Retinal pigment epithelial cell (primary cell): ENCODE measurements at regions not wholly inside any gene's neighbourhood (a gene's known extent, or its start where the extent isn't known, plus 50 kb on each side); places are given as distances from the start of the nearest gene placed in this dataset.
"Not testable (repeated sequence)": the region's sequence is repeated elsewhere in the genome, so short reads cannot be mapped to it uniquely, and the experiment has no call there.

Source experiments
- DNase-seq: peaks from one replicate; pipeline ENCODE4 v3.0.0-alpha.2; 2010; ENCODE audit warnings: low read depth
- H3K4me3 ChIP-seq: 2 replicates; pipeline ENCODE4 v1.5.1; 2011; ENCODE audit warnings: mild to moderate bottlenecking, low read length, control low read depth, moderate library complexity
- TF ChIP-seq, protein P1 (sequence below): conservative IDR thresholded peaks from 2 replicates; pipeline ENCODE4 v1.5.1; 2011; ENCODE audit warnings: low read depth, low read length, control low read depth, inconsistent platforms

DNA sequence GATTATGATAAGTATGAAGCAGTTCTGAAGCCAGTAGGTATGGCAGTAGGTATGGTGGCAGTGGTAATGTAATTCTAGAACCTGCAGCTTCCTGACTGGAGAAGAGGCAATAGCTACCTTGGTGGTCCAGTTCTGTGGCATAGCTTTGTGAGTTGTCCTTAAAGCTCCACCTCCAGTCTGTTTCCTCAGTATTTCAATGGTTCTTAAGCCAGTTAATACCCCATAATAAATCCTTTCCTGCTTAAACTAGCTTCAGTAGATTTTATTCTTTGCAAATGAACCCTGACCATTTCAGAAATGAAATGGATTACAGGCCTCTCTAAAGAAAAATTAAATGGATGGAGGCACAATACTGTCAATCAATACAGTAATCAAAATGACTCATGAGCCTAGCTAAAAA is 117.8 kb upstream of the KRAS start:
- H3K4me3 ChIP-seq, result no peak overlapping the region
- no peak for DNase-seq
- TF ChIP-seq, protein P1, sequence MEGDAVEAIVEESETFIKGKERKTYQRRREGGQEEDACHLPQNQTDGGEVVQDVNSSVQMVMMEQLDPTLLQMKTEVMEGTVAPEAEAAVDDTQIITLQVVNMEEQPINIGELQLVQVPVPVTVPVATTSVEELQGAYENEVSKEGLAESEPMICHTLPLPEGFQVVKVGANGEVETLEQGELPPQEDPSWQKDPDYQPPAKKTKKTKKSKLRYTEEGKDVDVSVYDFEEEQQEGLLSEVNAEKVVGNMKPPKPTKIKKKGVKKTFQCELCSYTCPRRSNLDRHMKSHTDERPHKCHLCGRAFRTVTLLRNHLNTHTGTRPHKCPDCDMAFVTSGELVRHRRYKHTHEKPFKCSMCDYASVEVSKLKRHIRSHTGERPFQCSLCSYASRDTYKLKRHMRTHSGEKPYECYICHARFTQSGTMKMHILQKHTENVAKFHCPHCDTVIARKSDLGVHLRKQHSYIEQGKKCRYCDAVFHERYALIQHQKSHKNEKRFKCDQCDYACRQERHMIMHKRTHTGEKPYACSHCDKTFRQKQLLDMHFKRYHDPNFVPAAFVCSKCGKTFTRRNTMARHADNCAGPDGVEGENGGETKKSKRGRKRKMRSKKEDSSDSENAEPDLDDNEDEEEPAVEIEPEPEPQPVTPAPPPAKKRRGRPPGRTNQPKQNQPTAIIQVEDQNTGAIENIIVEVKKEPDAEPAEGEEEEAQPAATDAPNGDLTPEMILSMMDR, result no peak

DNA sequence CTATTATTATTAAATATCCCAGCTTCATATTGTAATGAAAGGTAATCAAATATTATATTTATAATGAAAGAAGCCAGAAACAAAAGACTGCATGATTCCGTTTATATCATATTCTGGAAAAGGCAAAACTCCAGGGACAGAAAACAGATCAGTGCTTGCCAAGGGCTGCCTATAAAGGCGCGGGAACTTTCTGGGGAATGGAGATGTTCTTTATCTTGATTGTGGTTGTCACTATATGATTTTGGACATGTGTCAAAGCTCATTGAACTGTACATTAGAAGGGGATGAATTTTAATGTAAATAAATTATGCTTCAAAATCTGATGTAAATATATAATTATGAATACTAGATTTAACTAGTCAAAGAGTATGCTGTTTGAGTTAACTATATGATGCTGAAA is 115.4 kb upstream of the KRAS start:
- TF ChIP-seq, protein P1, result no peak
- H3K4me3 ChIP-seq, result no peak overlapping the region
- no peak for DNase-seq

DNA sequence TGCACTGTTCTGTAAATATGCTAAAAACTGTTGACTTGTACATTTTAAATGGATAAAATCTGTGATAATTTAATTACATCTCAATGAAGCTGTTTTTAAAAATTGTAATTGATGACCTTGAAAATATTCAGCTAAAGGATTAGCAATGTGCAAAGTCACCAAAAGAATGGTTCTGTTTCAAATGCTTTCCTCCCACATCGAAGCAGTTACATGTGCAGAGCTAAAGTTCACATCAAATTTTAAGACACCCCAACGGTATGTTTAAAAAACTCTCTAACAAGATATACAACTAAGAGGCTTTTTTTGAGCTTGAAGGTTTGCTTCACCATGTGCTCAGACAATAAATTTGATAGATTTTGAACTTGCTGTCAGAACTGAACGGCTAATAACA is 114.6 kb upstream of the KRAS start:
- no peak for DNase-seq
- TF ChIP-seq, protein P1, result no peak
- no peak overlapping the region for H3K4me3 ChIP-seq

DNA sequence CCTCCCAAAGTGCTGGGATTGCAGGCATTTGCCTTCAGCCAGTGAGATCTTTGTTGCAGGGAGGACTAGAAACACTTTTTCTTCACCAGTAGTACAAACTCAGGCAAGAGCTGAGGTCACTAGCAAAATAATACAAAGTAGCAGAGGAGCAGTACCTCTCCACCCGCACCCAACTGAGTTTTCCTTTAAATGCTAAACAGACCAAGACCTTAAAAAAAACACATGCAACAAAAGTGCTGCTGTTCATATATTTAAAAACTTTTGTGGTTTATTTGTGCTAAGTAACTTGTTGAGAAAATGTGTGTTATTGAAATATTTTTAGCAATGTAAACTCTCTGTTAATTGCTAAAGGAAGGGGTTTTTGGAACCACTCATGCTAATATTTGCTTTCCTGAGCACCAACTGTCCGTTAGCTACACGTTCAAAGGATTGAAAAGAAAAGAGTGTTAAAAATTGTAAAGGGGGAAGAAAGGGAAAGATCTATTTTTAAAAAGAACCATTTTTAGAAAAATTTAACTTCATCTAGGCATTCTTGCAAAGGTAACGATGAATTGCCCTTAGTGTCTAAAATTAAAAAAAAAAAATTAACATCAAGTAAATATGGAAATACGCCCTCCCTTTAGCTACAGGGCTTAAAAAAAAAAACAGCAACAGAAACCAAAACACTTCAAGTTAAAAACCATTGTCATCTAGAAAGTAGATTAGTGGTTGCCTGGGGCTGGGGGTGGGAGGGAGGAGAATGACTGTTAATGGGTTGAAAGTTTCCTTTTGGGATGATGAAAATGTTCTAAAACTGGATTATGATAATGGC is 114.0 kb upstream of the KRAS start:
- TF ChIP-seq, protein P1, result no peak
- no peak overlapping the region for H3K4me3 ChIP-seq
- DNase-seq, result no peak

DNA sequence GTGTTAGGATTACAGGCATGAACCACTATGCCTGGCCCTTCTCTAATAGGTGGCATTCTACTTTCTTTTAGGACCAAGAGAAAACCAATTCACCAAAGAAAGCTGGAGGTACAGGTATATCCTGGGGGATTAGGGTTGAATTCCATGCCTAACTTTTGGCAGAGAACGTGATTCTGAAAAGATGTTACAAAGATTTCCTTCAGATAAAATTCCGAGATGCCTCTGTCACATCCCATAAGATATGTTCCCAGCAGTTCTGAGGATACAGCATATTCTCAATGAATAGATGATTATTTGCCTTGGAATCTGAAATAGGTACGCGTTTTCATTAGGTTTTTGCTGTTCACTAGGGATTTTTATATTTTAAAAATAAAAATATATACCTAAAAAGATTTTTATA is 111.9 kb upstream of the KRAS start:
- no peak overlapping the region for H3K4me3 ChIP-seq
- no peak for DNase-seq
- TF ChIP-seq, protein P1, result no peak

DNA sequence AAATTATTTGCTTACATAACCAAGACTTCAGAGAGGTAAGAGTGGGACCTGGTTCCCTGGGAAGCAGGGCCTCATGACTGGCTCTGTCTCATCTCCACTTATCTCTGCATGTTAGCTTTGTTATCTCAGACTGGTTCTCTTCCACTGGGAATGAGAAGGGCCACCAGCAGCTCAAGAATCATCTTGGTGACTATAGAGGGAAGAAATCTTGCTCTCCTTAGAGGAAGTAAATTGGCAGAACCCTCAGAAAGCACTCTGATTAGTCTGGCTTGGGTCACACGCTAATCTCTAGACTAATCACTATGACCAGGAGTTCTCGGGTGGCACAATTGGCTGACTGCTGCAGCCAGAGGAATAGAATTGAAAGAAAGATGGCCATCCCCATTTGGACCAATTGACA is 110.8 kb upstream of the KRAS start:
- no peak overlapping the region for H3K4me3 ChIP-seq
- DNase-seq, result no peak
- TF ChIP-seq, protein P1, result no peak

DNA sequence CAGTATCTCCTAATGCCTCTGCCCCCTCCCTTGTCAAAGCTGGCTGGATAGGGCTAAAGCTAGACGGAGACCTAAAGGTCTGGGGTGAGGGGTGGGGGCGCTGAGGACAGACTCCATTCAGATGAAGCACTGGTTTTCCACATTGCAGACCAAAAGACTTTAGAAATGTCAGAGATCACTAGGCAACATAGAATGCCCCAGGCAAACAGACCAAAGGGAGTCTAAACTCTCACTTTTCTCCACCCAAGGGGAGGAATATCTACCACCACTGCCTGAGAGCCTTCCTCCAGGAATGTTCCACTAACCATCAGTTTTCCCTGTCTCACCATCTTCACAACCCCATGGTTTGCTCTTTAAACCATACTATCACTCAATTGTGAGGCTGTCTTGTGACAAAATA is 106.9 kb upstream of the KRAS start:
- TF ChIP-seq, protein P1, result no peak
- no peak for DNase-seq
- H3K4me3 ChIP-seq, result no peak overlapping the region

DNA sequence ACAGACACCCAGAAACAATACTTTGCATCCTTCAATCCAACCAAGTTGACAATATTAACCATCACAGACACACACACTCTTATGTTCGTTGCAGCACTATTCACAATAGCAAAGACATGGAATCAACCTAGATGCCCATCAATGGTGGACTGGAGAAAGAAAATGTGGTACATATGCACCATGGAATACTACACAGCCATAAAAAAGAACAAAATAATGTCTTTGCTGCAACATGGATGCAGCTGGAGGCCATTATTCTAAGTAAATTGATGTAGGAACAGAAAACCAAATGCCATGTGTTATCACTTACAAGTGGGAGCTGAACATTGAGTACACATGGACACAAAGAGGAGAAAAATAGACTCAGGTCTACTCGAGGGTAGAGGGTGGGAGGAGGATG is 102.2 kb upstream of the KRAS start:
- DNase-seq, H3K4me3 ChIP-seq: not testable (repeated sequence)
